IPS-NIHi11 (cell line): ENCODE measurements at regions not wholly inside any gene's neighbourhood (a gene's known extent, or its start where the extent isn't known, plus 50 kb on each side); places are given as distances from the start of the nearest gene placed in this dataset.
"Not testable (repeated sequence)": the region's sequence is repeated elsewhere in the genome, so short reads cannot be mapped to it uniquely, and the experiment has no call there.

Experiments used
- DNase-seq: peaks from one replicate; pipeline ENCODE4 v3.0.0; 2012; ENCODE audit warnings: mixed read lengths, low spot score

DNA sequence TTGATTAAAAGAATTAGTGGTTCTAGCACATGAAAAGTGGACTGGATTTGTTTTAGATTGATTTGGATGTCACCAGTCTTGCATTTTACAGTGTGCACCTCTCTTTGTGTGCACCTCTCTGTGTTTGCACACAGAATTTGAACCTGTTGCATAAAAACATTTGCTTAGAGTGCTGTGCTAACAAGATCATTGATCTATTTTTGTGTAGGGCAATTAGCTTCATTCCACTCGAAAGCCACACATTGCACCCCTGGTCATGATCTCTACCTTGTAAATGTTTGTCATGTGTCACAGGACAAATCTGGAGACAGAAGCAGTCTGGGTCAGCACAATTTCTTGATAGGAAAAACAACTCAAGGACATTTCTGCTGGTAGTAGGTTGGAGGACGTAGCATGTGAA, 258.7 kb upstream of the LINC00305 start:
- no peak for DNase-seq

DNA sequence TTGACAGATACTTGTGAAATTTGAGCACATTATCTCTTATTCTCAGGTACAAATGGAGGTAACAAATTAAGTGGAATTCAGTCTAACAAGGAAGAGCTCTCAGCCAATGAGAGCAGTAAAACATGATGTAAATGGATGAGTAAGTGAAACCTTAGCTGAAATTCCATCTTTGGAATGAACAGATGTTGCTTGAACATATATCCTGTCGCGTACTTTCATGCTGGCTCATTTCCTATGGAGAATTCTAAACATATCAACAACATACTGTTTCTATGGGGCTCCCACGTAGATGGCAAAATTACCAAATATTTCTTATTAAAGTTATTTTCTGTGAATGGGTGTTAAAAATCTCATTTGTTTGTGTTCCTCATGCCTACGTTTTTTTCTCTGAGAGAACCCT, 256.3 kb upstream of the LINC00305 start:
- no peak for DNase-seq

DNA sequence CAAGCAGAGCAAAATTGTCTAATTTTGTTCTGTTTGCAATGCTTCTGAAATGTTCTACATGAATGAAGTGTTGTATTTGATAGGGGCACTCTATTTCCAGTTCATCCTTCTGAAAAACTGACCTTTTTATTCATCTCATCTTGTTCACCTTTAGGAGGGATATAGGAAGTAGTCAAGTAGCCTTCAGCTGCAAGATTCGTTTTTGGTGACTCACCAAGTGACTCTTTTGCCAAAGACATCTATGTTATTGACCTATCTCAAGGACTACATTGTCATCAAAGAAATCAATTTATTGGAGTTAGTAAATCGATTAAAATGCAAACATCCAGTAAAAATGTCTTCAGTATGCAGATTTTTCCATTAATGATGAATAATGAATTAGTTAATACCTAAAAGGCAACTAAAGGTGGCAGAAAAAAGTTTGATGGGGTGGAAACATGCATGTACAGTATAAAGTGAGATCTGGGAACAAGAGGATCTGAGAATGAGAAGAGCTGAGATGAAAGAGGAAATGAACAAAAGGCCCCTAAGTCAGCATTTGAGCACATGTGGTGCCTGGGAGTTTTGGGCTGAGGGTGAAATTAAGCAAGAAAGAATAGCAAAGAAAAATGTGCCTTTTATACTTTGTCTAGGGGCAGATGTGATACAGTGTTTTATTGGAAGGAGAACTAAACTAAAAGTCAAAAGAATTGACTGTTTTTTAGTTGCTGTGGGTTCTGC, 255.1 kb upstream of the LINC00305 start:
- DNase-seq, result no peak

DNA sequence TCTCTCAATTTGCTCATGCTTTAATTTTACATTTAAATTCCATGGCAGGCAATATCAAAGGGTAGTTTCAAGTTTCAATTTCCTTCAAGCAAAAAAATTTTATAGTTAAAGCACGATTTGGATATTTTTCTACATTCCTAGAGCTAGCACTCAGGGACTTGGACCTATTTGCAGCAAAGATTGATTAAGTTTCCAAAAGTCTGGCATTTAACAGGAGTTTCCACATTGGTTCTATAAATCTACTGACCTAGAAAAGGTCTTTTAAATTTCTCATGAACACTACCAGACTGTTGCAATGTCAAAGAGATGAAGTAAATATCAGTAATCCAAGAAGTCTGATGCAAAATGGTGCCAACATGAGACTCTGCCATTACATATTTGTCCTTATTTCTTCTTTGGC, 253.7 kb upstream of the LINC00305 start:
- no peak for DNase-seq

DNA sequence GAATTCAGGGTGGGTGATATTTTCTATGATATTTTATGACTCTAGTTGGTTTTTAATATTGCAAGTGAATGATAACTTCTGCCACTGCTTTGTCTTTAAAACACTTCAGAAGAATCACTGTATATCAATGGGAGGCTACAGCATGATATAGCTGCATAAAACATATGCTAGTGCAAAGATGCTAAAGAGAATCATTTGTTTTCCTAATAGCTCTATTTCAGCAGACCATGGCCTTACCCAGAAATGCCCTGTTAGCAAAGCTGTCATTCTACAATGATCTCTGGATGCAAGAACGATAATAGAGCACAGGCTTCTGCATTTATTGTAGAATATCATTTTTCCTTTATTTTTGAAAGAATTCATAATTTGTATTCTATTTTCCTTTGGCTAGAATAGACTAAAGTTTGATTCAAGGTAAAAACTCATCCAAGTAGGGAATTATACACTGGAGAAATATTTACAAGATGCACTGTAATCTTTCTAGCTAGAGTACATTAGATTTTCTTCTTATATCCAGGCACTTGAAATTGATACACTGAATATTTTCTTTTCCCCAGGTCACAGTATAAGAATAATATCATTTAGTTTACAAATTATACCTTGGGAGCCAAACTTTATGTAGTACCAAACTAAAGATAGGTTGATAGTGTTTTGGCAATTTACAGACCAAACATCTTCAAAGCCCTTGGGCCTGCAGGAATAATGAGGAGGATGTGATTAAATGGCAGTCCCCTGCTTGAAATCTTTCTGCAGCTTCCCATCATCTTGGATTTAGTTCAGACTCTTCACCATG, 252.6 kb upstream of the LINC00305 start:
- no peak for DNase-seq

DNA sequence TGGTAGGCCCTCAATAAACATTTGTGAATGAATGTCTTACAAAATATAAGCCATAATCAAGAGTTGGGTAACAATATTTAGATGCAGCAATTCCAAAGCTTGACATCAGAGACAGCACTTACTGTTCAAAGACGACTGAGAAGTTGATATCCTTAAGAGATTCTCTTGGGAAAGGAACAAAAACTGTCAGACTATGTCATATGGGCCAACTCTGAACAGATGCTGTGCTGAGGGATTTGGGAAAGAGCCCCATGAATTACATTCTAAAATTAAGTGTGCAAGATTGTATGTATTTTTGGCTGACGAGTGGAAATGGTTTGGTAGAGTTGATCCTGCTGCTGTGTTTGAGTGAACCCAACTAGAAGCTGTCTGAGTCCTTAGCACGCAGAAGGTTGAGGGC, 250.7 kb upstream of the LINC00305 start:
- no peak for DNase-seq

DNA sequence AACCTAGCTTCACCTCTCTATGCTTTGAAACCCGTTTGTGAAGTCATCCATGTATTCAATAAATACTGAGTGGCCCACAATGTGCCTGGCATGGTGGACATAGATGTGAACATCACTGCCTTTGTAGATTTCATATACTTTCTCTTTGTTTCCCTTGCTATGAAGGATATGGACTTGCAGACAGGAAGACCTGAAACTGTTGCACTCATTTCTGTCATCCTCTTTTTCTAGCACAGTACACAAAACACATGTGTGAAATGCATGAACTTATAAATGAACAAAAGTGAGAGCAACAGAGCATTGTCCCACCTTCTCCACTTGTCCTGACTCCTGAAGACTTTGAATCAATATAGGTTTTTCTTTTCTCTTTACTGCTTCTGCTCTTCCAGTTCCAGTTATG, 249.4 kb upstream of the LINC00305 start:
- no peak for DNase-seq

DNA sequence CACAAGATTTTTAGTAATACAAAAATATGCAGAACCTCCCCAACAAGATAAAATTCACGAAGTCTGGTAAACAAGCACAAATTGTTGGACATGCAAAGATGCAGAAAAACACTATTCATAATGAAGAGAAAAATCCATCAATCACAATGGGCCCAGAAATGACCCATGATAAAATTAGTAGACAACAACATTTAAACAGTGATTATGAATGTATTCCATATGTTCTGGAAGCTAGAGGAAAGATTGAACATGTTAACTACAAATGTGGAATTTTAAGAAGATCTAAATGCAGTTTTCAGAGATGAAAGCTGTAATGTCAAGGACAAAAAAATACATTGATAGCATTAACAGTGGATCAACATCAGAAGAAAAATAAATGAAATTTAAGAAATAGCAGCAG, 243.3 kb upstream of the LINC00305 start:
- DNase-seq, result no peak

DNA sequence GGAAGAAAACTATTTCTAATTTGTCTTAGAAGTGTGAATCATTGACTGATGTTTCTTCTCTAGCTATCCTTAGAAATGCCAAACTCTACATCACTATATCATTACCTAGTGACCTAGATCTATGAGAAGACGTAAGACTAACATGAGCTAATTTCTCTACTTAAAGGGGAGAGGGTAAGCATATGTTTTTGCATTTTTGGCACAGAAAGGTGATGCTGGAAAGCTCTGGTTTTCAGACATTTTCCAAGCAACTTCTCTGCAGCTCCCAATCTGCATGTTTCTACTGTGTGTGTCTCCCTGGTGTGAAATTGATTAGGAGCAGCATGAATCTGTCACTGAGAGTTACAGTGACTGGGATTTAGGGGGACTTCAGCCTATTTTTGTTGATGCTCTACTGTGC, 235.2 kb upstream of the LINC00305 start:
- no peak for DNase-seq

DNA sequence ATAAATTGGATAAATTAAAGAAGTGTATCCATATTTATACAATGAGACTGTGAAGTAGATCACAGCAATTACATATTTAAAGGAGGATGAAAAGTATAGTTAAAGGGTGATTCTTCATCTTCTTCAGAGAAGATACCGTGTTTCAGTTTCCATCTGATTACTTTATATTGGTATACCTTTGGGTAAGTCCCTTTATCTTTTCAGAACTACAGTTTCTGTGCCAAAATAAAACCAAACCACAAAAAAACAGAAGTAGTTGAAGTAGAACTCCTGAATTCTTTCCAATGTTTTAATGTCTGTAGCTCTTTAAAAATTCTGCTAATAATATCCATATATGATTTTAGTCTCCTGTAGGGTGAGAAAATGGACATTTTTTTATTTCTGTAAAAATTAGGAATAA, 231.2 kb upstream of the LINC00305 start:
- DNase-seq, result no peak

DNA sequence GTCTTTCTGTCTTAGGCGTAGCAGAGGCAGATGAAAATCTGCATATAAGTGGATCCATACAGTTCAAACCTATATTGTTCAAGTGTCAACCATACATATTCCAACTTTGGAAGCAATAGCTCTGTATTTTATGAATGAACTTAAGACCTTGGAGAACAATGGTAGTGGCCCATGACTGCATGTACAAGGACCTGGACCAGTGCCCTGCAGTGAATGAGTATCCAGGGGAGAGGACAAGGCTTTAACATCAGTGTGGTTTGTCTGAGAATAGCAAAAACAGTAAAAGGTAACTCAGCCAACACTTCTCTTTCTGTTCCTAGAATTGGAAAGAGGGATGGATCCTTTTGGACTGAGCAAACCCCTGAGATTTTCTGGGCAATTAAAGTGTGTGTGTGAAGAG, 230.8 kb upstream of the LINC00305 start:
- DNase-seq, result no peak

DNA sequence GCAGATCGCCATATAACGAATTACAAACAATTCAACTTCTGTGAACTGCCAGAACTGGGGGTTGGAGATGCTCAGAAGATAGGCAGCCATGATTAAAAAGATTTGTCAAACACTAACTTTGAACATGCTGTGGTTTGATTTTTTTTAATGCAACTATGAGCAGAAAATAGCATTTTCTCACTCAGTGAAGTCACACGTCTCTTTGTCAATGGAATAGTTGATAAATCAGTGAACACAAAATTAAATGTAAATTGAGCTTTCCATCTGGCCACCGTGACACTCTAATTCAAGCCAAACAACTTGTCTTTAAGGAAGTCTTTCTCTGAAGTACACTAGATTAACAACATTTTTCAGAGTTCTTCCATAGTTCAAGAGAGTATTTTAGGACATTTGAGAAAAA, 228.6 kb upstream of the LINC00305 start:
- DNase-seq, result no peak

DNA sequence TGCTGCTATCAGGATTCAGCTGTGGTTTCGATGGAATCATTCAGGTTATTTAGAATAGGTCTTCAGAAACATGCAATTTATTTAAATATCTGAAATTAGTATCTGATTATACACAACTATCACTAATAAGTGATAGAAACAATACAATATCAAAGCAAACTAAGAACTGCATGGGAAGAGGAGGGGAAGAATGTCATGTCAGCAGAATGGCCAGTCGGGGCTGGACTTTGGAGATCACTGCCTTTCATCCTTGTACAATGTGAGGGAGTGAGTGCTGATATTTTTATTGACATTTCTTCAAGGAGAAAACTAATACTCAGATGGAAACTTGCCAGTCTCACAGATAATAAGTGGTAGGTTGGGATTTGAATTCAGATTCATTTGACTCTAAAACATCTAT, 224.0 kb upstream of the LINC00305 start:
- DNase-seq, result no peak

DNA sequence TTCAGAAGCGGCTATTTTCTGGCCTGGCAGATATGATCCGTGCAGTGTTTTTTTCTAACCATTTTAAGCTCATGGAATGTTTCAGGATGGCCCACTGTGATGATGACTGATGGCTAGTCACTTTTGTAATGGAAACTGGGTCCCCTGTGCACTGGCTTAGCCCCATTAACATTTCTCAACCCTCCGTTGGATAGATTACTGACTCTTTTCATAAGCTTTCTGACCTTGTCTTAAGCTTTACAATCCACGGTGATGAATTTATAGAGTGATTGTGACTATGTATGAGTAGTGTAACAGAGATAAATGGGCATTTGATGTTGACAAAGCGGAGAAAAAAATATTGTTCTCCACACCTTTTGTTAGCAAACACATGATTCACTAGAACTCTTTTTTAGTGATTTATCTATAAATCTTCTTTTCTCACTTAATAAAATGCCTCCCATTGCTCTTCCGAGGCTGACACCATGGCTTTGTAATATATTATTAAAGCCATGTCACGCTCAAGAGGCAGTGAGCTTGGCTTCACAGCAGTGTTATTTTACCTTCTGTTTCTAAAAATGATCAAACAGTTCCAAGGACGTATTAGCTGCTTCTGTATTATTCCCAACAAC, 221.0 kb upstream of the LINC00305 start:
- DNase-seq, result not testable (repeated sequence)

DNA sequence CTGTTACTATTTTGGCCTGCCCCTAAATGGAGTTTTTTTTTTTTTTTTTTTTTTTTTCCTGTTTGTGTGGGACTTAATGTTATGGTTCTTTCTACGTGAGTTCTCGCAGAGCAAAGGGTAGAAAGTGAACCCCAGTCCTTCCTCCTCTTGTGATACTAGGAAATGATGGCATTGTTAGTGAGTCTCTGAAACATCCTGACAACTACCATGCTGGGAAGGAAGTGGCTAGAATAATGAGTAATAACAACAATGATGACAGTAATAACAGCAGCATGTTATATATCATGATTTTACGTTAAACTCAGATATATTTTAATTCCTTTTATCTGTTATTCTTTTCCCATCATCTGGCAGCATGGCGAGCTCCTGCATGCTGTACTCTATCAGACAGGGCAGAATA, 216.2 kb upstream of the LINC00305 start:
- no peak for DNase-seq

DNA sequence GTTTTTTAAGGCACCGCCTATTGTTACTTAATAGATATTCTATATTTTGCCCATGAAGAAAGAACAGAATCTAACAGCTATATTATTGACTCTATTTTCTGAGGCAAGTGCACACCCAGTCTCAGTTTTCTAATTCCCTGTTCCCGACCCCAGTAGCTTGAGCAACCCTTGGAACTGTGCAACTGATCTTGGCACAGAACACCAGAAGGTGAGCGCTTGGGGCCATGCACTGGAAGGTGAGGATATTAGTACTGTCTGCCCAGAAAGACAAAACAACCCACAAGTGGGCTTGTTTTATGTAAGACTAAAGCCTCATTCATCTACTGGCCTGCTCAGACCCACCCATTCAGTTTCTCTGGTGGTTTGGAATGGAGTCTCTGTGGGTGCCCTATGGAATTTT, 188.8 kb upstream of the LINC00305 start:
- no peak for DNase-seq

DNA sequence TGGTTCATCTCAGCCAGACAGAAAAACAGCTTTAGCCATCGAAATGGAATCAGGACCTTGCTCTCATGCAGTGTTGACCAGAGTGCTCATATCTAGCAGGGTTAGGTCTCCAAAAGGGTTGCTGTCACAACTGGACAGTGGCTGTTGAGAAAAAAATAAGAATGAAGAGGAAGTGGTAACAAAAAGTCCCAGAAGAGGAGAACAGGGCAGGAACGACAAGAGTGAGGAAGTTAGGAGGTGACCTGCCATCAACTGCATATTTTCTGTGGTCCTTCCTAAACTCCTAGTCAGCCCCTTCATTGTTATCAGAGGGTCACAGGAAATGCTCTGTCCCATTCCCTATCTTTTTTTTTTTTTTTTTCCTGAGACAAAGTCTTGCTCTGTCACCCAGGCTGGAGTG, 188.1 kb upstream of the LINC00305 start:
- DNase-seq, result no peak

DNA sequence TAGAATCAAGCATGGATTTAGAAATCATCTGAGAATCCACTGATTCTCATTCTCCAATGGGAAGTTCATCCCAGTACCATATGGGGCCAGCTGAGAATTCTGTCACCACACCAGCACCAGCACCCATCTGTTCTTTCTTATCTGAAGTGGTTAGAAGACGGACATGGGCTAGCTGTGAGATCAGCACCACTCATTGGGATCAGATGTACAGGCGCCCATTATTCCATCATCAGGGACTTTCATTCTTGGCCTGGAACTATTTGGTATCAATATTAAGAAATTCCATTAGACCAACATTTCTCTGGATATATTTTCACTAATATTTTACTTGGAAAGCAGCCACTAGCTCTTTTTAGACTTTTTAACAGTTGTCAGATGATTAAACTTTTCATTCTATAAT, 185.9 kb upstream of the LINC00305 start:
- no peak for DNase-seq

DNA sequence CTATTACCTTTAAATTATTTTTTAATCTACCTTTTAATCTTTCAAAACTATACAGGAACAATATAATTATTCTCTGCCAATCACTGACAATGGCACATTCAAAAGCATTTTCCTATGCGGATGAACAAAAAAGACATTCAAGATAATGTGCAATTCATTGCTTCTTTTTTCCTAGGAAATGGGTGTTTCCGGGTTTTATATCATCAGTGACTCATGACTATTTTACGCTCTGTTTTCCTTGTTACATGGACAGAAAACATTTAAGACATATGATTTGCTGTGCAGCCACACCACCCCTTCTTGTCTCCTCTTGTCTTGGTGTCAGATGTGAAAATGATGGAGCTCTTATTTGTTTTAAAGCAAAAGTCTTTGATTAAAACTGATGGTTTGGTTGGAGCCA, 184.7 kb upstream of the LINC00305 start:
- no peak for DNase-seq

DNA sequence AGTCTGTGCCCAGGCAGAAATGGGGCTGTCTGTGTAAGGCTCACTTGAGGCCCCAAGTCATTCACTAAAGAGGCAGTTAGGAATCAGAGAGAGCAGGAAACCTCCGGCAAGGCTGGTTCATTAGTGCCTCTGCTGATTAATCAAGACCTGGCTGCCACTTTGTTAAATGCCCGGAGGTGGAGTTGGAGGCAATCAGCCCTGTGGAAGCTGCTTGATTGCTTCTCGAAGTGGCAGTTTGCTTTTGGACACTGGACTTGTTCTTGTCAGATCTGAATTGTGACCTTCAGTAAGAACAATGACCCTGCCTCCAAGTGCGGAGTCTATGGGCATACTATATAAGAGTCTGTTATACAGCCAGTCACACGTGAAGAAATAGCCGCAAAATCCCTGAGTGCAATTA, 183.9 kb upstream of the LINC00305 start:
- DNase-seq, result no peak

DNA sequence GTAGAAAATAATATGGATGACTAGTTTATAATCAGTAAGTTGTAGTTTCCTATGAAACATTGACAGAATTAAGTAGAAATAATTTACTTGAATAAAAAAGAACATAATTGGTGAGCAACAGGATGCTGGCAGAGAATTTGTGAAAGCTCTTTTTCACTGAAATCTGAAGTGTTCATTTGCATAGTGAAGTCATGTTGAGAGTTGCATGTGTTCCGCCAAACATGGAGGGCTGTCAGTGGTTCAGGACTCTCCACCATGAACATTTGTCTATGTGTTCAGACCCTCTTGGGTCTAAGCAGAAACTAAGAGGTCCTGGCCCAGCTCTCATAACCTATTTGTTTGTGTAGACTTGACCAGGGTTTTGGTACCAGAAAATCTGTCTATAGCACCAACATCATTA, 182.5 kb upstream of the LINC00305 start:
- DNase-seq, result no peak

DNA sequence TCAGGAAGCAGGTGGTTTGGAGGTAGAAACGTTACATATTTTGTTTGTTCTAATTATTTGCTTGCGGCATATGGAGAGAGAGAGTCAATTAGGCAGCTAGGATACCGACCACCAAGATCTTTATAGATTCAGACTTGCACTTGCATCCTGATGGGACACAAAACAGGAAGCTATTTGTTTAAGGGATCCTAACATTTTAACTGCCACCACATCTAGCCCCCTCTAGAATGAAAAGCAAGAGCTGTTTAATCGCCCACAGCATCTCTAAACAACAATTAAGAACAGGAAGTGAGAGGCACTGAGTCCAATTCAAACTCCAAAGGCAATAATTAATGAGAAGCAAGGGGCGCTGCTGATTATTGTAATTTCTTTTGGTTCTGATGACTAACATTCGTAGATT, 182.0 kb upstream of the LINC00305 start:
- DNase-seq, result no peak

DNA sequence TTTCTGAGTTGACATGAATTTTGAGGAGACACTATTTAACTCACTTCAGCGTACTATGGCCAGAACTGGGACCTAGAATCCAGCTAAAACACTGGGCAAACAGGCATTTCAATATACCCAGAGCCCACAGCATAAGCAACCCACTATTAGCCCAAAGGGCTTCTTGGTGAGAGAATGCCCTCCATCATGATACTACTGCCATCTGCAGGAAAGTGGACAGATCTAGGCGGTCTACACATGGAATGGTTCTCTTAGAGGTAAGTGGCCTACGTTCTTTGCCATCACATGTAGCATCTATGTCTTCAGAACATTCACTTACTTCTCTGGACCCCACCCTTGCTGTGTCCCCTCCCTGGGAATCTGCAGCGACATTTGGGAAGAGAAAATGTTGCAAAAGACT, 181.3 kb upstream of the LINC00305 start:
- peak; percentile 26 for DNase-seq
